ENCODE measurements at regions not wholly inside any gene's neighbourhood (a gene's known extent, or its start where the extent isn't known, plus 50 kb on each side); places are given as distances from the start of the nearest gene placed in this dataset.

- no peak for FAIRE-seq
- dilution Hi-C loops (cut with MboI; ENCODE audit: extremely low pct_ligation_motif_present, low sequenced_read_pairs): no loop called here
These were observed 79.4 kb upstream of the PRKAR2B start for GRCh38 chr7:106965108-106965507.

GRCh38 chr7:106966121-106966520 is 78.4 kb upstream of the PRKAR2B start:
- Histone ChIP-seq H3K36me3 (ENCODE audit: control insufficient read depth in 2 of 2, extremely low read depth in 1 of 2, insufficient read depth in 2 of 2, low read length in 2 of 2) (no peaks in the 10 kb centered on the region), H4K20me1 (ENCODE audit: control insufficient read depth, extremely low read depth, insufficient read depth, low read length) (no peaks in the 10 kb centered on the region), H3K9me3 (ENCODE audit: control insufficient read depth, low read depth, low read length) (no peaks in the 10 kb centered on the region), H3K4me1 (ENCODE audit: control insufficient read depth, extremely low read depth, insufficient read depth, low read length) (no peaks in the 10 kb centered on the region), H3K79me2 (ENCODE audit: control insufficient read depth, insufficient read depth, low read length) (no peaks in the 10 kb centered on the region), H3K4me3 (ENCODE audit: control insufficient read depth in 2 of 3, extremely low read depth in 1 of 3, insufficient read depth in 2 of 3, low read depth in 1 of 3, low read length in 3 of 3) (no peak overlapping the region), H3K9me1 (ENCODE audit: control insufficient read depth, extremely low read depth, insufficient read depth, low read length) (no peaks in the 10 kb centered on the region), H3K4me2 (ENCODE audit: control insufficient read depth, extremely low read depth, insufficient read depth, low read depth, low read length) (no peak overlapping the region), H3K27ac (ENCODE audit: control insufficient read depth, insufficient read depth, low read length) (no peak overlapping the region), H2AFZ (ENCODE audit: control insufficient read depth, low read length) (no peak overlapping the region), H3K27me3 (ENCODE audit: control insufficient read depth, extremely low read depth, insufficient read depth, low read length) (no peaks in the 10 kb centered on the region), H3K9ac (ENCODE audit: control insufficient read depth, extremely low read depth, insufficient read depth, low read length) (no peak overlapping the region)
- no peak for FAIRE-seq
- no peak for DNase-seq (ENCODE audit: low read depth, low spot score)
- TF ChIP-seq CTCF (optimal IDR thresholded peaks at IDR 0.05 in 1 of 3, IDR thresholded peaks at IDR 0.05 in 1 of 3, conservative IDR thresholded peaks at IDR 0.05 in 1 of 3; ENCODE audit: extremely low read depth in 1 of 3, insufficient read depth in 2 of 3, low read length in 3 of 3) (no peak), EZH2 (IDR thresholded peaks at IDR 0.05; ENCODE audit: low read length) (no peak)
- dilution Hi-C loops (cut with MboI; ENCODE audit: extremely low pct_ligation_motif_present, low sequenced_read_pairs): no loop called here

More at GRCh38 chr7:106965108-106965507, 79.4 kb upstream of the PRKAR2B start:
- TF ChIP-seq CTCF (optimal IDR thresholded peaks at IDR 0.05 in 1 of 3, IDR thresholded peaks at IDR 0.05 in 1 of 3, conservative IDR thresholded peaks at IDR 0.05 in 1 of 3; ENCODE audit: extremely low read depth in 1 of 3, insufficient read depth in 2 of 3, low read length in 3 of 3) (no peak), EZH2 (IDR thresholded peaks at IDR 0.05; ENCODE audit: low read length) (no peak)
- H3K27ac ChIP-seq (ENCODE audit: control insufficient read depth, insufficient read depth, low read length): no peak overlapping the region
- no peaks in the 10 kb centered on the region for H3K9me3 ChIP-seq (ENCODE audit: control insufficient read depth, low read depth, low read length)
- no peaks in the 10 kb centered on the region for H4K20me1 ChIP-seq (ENCODE audit: control insufficient read depth, extremely low read depth, insufficient read depth, low read length)
- DNase-seq (ENCODE audit: low read depth, low spot score): no peak
- no peaks in the 10 kb centered on the region for H3K36me3 ChIP-seq (ENCODE audit: control insufficient read depth in 2 of 2, extremely low read depth in 1 of 2, insufficient read depth in 2 of 2, low read length in 2 of 2)
- H2AFZ ChIP-seq (ENCODE audit: control insufficient read depth, low read length): no peak overlapping the region
- no peak overlapping the region for H3K4me3 ChIP-seq (ENCODE audit: control insufficient read depth in 2 of 3, extremely low read depth in 1 of 3, insufficient read depth in 2 of 3, low read depth in 1 of 3, low read length in 3 of 3)
- H3K27me3 ChIP-seq (ENCODE audit: control insufficient read depth, extremely low read depth, insufficient read depth, low read length): no peaks in the 10 kb centered on the region
- H3K9ac ChIP-seq (ENCODE audit: control insufficient read depth, extremely low read depth, insufficient read depth, low read length): no peak overlapping the region
- H3K4me1 ChIP-seq (ENCODE audit: control insufficient read depth, extremely low read depth, insufficient read depth, low read length): no peaks in the 10 kb centered on the region
- H3K4me2 ChIP-seq (ENCODE audit: control insufficient read depth, extremely low read depth, insufficient read depth, low read depth, low read length): no peak overlapping the region
- no peaks in the 10 kb centered on the region for H3K9me1 ChIP-seq (ENCODE audit: control insufficient read depth, extremely low read depth, insufficient read depth, low read length)
- no peaks in the 10 kb centered on the region for H3K79me2 ChIP-seq (ENCODE audit: control insufficient read depth, insufficient read depth, low read length)

Measured in keratinocyte (primary cell).